ENCODE measurements at regions not wholly inside any gene's neighbourhood (a gene's known extent, or its start where the extent isn't known, plus 50 kb on each side); places are given as distances from the start of the nearest gene placed in this dataset.

DNA sequence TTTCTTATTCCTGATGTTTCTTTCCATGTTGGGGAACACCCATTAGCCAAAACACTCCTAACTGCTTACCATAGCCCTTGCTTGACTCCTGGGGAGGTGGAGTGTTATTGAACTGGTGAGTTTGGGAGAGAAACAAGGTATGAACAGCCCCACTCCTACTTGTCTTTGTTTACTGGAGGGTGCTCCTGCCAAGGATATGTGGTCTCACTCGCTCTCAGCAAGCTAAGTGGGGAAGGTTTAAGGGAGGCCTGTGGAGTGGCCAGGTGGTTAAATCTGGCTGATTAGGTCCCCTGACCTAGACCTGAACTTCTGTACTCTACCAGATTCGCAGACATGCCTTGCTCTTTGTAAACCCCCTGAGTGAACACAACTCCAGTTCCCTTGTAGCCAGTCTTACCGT, 300.1 kb downstream of the PTEN start:
- TF ChIP-seq, protein P1, sequence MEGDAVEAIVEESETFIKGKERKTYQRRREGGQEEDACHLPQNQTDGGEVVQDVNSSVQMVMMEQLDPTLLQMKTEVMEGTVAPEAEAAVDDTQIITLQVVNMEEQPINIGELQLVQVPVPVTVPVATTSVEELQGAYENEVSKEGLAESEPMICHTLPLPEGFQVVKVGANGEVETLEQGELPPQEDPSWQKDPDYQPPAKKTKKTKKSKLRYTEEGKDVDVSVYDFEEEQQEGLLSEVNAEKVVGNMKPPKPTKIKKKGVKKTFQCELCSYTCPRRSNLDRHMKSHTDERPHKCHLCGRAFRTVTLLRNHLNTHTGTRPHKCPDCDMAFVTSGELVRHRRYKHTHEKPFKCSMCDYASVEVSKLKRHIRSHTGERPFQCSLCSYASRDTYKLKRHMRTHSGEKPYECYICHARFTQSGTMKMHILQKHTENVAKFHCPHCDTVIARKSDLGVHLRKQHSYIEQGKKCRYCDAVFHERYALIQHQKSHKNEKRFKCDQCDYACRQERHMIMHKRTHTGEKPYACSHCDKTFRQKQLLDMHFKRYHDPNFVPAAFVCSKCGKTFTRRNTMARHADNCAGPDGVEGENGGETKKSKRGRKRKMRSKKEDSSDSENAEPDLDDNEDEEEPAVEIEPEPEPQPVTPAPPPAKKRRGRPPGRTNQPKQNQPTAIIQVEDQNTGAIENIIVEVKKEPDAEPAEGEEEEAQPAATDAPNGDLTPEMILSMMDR (IDR thresholded peaks at IDR 0.05; ENCODE audit: borderline replicate concordance): no peak
- Histone ChIP-seq H3K4me1 (peaks cover 22% of the 10 kb centered on the region), H3K9me3 (replicated peaks) (peaks cover 5% of the 10 kb centered on the region), H3K36me3 (no peaks in the 10 kb centered on the region), H3K27ac (replicated peaks) (no peak overlapping the region), H3K27me3 (ENCODE audit: low read depth) (no peaks in the 10 kb centered on the region), H3K4me3 (no peak overlapping the region)
- no peak for DNase-seq
- intact Hi-C loops (cut with micrococcal nuclease): no loop called here

DNA sequence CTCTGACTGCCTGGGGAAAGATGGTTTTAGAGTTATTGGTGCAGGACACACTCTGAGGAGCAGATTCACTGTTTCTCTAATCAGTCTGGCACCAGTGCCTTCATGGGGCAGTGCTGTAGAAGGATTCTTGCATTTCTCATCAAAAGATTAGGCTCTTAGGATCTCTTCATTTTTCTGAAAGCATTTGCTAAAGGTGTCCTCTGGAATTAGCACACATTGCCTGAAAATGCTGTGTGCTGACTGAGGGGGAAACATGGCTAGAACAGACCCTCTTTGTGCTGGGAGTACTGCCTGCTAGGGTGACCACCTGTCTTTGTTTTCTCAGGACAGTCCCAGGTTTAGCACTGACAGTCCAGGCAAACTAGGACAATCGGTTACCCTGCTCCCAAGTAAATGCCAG, 301.0 kb downstream of the PTEN start:
- no peak overlapping the region for H3K4me3 ChIP-seq
- TF ChIP-seq, protein P1 (IDR thresholded peaks at IDR 0.05; ENCODE audit: borderline replicate concordance): no peak
- peaks cover 18% of the 10 kb centered on the region for H3K4me1 ChIP-seq
- no peaks in the 10 kb centered on the region for H3K27me3 ChIP-seq (ENCODE audit: low read depth)
- peaks cover 12% of the 10 kb centered on the region for H3K9me3 ChIP-seq (replicated peaks)
- no peak for DNase-seq
- intact Hi-C loops (cut with micrococcal nuclease): no loop called here
- no peak overlapping the region for H3K27ac ChIP-seq (replicated peaks)
- H3K36me3 ChIP-seq: no peaks in the 10 kb centered on the region

DNA sequence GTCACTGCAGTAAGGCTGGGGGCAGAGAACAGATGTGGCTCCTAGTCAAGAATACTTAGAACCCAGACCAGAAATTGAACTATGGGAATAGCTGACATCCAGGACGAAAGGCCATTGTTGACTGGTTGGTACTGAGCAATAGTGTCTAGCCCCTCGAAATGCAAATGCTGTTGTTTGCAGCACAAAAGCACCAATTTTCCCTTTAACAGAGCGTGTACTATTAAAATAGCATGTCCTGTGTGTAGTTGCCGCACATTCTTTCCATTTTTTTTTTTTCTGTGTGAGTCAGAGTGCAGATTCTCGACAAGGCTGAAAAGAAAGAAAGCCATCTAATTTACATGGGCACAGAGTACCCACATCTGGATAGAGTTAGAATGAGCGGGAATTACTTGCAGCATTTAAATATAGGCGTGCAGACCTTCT, 302.4 kb downstream of the PTEN start:
- Histone ChIP-seq H3K36me3 (no peaks in the 10 kb centered on the region), H3K27me3 (ENCODE audit: low read depth) (no peaks in the 10 kb centered on the region), H3K4me3 (no peak overlapping the region), H3K9me3 (replicated peaks) (peaks cover 15% of the 10 kb centered on the region), H3K27ac (replicated peaks) (peak overlapping the region; percentile 47), H3K4me1 (peaks cover 18% of the 10 kb centered on the region)
- TF ChIP-seq, protein P1 (IDR thresholded peaks at IDR 0.05; ENCODE audit: borderline replicate concordance): no peak
- intact Hi-C loops (cut with micrococcal nuclease): no loop called here
- no peak for DNase-seq

DNA sequence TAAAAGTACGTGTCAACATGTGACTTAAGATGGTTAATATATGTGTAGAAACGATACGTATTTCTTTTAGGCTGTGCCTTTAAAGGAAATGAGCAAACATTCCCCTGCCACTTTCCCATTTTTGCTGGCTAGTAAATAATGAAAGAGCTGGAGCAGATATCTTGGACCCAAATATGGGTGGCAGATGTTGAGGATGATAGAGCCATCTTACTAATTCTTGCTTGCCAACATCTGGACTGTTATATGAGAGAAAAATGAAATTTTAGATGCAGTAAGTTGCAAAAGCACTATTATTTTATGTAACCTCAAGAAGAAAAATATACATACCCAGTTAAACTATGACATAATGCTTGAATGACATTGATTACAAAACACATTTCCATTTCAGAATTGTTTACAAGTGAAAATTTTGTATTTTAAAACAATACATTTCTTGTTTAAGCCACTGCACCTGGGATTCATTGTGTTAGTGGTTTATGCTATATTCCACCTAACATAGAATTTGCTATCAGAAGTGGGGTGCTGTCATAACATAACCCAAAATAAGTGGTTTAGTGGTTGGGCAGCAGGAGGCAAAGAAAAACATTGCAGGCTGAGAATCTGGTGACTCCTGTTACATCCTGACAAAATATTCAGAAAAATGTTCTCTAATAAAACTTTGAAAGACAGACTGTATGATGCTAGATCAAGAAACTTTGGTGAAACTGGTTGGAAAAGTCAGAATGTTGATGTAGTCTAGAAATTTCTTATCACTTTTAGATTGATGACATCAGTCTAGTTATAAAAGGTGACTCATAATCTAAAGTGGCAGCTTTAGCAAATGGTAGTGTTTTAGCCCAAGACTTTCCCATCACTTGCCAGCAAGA, 305.0 kb downstream of the PTEN start:
- Histone ChIP-seq H3K4me3 (no peak overlapping the region), H3K4me1 (peaks cover 18% of the 10 kb centered on the region), H3K36me3 (no peaks in the 10 kb centered on the region), H3K27me3 (ENCODE audit: low read depth) (no peaks in the 10 kb centered on the region), H3K27ac (replicated peaks) (peak overlapping the region; percentile 47), H3K9me3 (replicated peaks) (peaks cover 15% of the 10 kb centered on the region)
- DNase-seq: no peak
- TF ChIP-seq, protein P1 (IDR thresholded peaks at IDR 0.05; ENCODE audit: borderline replicate concordance): no peak
- intact Hi-C loops (cut with micrococcal nuclease): no loop called here

DNA sequence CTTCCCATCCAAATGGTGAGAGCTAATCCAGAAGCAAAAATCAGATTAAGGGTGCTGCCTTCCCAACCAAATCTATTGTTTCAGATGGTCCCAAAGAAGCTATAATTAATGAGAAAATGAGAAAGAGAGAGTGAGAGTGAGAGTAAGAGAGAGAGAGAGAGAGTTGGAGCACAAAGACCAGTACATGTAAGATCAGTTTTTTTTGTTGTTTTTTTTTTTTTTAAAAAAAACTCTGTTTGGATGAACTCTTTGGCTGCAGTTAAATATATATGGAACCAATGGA, 305.6 kb downstream of the PTEN start:
- Histone ChIP-seq H3K36me3 (no peaks in the 10 kb centered on the region), H3K9me3 (replicated peaks) (peaks cover 16% of the 10 kb centered on the region), H3K27ac (replicated peaks) (no peak overlapping the region), H3K27me3 (ENCODE audit: low read depth) (no peaks in the 10 kb centered on the region), H3K4me1 (peaks cover 18% of the 10 kb centered on the region), H3K4me3 (no peak overlapping the region)
- TF ChIP-seq, protein P1 (IDR thresholded peaks at IDR 0.05; ENCODE audit: borderline replicate concordance): no peak
- DNase-seq: no peak
- intact Hi-C loops (cut with micrococcal nuclease): no loop called here
